ENCODE measurements at regions not wholly inside any gene's neighbourhood (a gene's known extent, or its start where the extent isn't known, plus 50 kb on each side); places are given as distances from the start of the nearest gene placed in this dataset.
"Not testable (repeated sequence)": the region's sequence is repeated elsewhere in the genome, so short reads cannot be mapped to it uniquely, and the experiment has no call there.

DNA sequence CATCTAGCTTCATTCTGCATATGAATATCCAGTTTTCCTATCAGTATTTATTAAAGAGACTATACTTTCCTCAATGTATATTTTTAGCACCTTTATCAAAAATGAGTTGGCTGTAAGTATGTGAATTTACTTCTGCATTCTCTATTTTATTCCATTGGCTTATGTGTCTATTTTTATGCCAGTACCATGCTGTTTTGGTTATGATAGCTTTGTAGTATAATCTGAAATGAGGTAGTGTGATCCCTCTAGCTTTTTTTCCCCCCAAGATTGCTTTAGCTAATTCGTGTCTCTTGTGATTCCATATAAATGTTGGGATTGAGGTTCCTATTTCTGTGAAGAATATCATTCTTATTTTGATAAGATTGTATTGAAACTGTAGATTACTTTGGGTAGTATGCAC lies 469.1 kb upstream of the MAP3K7 start:
- DNase-seq (ENCODE audit: low spot score), result no peak

DNA sequence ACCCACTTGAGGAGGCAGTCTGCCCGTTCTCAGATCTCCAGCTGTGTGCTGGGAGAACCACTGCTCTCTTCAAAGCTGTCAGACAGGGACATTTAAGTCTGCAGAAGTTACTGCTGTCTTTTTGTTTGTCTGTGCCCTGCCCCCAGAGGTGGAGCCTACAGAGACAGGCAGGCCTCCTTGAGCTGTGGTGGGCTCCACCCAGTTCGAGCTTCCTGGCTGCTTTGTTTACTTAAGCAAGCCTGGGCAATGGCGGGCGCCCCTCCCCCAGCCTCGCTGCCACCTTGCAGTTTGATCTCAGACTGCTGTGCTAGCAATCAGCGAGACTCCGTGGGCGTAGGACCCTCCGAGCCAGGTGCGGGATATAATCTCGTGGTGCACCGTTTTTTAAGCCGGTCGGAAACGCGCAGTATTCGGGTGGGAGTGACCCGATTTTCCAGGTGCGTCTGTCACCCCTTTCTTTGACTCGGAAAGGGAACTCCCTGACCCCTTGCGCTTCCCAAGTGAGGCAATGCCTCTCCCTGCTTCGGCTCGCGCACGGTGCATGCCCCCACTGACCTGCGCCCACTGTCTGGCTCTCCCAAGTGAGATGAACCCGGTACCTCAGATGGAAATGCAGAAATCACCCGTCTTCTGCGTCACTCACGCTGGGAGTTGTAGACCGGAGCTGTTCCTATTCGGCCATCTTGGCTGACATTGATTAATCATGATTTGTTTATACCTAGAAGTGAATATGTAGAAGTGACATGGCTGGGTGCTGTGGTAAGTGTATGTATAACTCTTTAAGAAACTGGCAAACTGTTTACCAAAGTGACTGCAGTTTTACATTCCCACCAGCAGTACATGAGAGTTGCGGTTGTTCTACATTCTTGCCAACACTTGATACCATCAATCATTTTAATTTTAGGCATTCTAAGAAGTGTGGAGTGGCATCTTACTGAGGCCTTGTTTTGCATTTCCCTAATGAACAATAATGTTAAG lies 465.9 kb upstream of the MAP3K7 start:
- DNase-seq (ENCODE audit: low spot score), result not testable (repeated sequence)

DNA sequence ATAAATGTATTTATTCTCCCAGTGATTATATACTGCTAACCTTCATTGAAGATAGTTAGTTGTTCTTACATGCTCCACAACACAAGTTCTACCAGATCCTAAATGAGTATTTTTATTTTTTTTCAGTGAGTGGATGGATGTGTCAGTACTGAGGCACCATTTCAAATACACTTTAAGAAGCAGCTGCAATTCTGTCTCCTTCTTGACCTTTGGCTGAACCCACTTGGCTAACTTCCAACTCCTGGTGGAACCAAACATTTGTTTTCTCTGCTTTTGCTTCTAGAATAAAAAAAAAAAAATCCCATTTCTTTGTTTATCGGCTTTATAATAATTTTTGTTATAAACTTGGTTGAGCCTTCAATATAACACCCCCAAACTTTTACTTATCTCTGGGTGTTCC lies 458.3 kb upstream of the MAP3K7 start:
- DNase-seq (ENCODE audit: low spot score), result no peak

DNA sequence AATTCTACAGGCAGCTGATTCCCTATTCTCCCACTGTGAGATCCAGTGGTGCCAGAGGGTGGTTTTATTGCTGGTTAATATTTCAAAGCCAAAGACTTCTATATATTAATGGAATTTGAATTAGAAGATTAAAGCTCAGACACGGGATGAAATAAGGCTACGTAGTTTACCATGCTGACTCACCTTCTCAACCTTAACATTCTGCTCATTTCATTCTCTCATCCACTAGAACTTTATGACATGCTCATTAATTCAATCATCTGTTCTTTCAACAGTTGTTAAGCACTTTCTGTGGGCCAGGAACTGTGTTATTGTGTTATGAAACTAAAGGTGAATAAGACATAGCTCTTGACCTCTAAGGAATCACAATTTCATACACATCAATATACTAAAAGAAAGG lies 456.9 kb upstream of the MAP3K7 start:
- no peak for DNase-seq (ENCODE audit: low spot score)

DNA sequence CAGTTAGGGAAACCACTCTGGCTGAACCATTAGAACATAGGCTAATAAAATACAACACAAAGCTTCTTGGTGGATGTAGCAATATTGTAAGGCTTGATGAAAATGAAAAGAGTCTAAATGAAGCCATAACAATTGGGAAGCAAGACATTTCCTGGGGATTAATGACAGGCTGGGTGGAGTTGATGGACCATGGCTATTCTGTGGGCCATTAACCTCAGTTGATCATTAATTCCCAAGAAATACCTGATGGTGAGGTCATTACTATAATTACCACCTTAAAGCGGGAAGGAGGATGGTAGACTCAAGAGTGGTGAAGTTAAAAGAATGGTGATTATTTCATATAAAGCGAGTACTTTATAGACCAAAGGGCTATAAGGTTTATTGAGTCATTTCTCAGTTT lies 455.8 kb upstream of the MAP3K7 start:
- no peak for DNase-seq (ENCODE audit: low spot score)

DNA sequence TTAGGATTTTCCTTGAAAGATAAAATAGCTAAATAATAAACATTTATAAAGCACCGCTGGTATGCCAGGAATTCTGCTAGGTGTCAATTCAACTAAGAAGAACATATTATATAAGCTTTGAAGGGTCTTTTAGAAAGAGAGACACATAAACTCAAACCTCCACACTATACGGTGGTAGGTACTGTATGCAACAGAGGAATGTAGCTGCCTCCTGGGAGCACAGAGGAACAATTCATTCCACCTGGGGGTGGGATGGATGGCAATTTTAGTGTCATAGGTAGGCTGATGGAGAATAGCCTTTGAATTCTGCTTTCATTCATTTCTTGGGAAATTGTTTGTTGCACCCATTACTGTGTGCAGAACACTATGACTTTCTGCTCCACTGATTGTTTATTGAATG lies 447.1 kb upstream of the MAP3K7 start:
- DNase-seq (ENCODE audit: low spot score), result no peak

DNA sequence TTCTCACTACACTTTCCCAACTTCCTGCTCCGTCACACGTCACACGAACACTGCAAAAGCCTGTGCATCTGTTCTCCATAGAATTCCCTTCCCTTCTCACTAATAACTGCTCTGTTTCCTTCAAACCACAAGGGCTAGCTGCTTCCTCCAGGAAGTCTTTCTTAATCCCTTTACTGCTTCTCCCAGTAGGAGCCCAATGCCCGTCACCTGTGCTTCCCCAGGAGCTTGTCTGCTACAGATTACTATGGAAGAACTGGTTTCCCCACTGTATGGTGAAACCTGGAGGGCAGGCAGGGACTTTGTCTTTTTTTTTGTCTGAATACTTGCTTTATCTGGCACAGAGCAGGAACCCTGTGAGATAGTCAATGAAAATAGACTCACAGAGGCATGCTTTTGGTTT lies 444.7 kb upstream of the MAP3K7 start:
- no peak for DNase-seq (ENCODE audit: low spot score)

DNA sequence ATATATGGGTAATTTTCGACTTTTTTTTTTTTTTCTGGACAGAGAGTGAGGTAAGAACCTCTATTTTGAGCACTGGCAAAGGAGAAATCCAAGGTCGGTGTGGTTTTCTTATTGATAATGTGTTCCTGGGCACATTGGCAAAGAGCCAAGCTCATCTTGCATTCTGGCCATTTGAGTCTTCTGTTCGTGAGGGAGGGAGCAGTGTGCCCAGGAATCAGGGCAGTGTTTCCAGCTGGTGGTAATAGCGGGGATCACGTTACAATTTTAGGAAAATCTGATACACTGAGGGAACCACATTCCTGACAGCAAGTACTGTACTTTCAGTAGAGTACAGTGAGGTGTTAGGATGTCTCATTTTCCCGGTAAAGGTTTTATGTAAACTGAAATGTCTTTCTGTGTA lies 442.3 kb upstream of the MAP3K7 start:
- DNase-seq (ENCODE audit: low spot score), result no peak

DNA sequence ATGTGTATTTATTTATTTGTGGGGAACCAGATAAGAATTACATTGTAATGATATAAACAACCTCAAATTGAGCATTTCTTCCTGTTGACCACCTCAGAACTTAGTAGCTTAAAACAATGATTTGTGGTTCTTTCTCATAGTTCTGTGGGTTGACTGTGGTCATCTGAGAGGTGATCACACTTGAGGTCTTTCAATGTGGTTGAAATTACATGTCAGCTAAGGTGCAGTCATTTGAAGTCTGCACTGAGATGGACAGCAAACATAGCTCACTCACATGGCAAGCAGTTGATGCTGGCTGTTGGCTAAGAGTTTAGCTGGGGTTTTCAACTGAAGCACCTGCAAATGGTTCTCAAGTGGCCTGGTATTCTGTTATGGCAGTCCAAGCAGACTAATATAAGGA lies 436.7 kb upstream of the MAP3K7 start:
- no peak for DNase-seq (ENCODE audit: low spot score)

DNA sequence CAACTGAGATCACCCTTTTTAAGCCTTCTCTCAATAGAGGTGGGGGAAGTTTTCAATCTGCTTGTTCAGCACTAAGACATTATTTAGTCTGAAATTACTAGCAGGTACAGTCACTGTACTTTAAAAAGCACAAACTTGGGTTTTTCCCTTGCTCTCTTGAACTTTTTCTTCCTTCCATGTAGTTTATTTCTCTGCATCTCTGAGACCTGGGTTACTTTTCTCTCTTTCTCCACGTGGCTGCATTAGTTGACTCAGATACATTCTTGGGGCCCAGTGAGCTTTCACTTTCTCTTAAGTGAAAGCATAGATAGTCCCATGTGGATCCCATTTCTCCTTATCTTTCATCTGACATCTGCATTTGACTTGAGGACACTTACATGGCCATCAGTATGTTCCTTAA lies 433.9 kb upstream of the MAP3K7 start:
- DNase-seq (ENCODE audit: low spot score), result no peak

DNA sequence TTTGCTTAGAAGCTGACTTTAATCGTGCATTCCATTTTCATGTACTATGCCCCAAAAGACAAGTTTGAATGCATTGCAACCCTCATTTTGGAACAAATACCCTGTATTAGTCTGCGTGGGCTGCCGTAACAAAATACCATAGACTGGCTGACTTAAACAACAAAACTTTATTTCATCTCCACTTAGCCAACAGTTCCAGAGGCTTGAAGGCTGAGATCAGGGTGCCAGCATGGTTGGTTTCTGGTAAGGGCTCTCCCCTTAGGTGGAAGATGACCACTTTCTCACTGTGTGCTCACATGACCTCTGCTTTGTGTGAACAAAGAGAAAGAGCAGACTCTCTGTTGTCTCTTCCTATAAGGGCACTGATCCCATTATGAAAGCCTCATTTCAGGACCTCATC lies 431.7 kb upstream of the MAP3K7 start:
- DNase-seq (ENCODE audit: low spot score), result no peak

DNA sequence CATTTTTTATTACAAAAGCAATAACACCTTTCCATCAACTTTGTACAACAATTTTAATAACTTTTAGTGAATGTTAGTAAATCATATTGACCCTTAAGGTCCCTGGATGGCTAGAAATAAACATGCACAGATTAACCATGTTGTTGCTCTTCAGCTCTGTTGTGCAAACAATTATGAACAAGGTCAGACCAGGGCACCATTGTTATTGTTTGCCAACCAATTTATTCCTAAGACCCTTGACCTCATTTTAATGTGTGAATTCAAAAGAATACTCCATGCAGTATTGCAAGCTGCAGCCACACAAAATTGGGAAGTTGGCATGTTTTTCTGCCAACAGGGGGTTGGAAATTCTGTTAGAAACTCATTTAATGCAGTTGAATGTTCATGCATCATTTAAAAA lies 426.6 kb upstream of the MAP3K7 start:
- DNase-seq (ENCODE audit: low spot score), result no peak

DNA sequence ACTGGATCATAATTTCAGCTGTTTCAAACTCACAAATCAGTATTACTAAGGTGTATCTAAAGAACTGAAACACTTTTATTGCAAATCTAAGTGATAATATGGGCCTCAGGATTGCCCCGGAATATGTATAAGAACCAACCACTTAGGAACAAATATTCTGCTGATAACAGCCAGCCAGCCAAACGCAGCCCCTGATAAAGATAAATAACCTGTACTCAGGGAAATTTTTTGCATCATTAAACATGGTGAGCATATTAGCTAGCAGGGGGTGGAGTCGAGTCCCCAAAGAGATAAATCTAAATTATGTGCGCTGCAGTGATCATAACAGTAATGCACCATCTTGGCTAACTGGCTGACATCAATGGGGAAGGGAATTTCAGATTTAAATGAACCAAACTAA lies 410.2 kb upstream of the MAP3K7 start:
- DNase-seq (ENCODE audit: low spot score), result no peak

DNA sequence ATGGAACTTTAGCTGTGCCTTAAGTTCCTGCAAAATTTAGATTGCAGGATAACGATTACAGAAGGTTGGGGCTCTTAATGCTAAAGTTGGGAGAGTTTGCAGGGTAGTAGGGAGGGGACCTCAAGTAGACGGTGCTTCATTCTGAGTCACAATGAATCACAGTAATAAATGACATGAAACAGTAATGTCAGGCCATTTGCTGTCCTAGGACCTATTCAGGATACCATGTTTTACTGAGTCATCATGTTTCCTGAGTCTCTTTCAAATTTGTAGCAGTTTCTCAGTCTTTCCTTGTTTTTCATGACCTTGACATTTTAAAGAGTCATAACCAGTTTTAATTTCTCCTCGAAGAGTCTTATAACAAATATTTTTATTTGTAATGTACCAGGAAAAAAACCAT lies 406.9 kb upstream of the MAP3K7 start:
- no peak for DNase-seq (ENCODE audit: low spot score)

DNA sequence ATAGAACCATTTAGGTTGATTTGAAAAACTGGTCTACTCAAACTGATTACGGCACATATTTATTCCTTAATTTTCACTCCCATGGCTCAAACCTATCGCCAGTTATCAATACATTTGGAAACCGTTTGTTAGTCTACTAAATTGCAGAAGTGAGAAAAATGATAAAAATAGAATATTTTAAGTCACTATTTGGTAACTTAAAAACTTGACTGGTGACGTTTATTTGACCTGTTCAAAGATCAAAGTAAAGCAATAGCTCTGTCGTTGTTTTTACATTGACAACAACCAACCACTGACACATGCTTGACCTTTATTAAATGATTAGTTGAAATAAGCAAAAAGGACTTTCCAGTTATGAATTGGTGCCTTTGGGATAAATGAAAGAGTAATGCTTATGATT lies 402.9 kb upstream of the MAP3K7 start:
- no peak for DNase-seq (ENCODE audit: low spot score)

DNA sequence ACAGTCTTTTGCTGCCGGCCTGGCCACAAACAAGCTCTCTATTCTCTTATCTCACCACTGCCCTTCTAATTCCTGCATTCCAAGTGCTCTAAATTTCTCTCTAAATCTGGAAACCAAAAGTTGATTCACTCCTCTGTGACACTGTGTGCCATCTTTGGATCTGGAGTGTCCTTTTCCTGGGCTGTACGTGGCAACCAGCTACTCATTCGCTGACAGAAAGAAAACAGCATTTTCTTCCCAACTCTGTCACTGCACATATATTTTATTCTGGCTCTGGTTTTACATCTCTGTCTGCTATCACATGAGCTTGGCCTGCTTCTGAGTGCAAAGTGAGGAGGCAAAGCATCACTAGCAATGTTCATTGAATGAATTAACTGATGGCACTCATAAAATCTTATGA lies 397.2 kb upstream of the MAP3K7 start:
- no peak for DNase-seq (ENCODE audit: low spot score)

DNA sequence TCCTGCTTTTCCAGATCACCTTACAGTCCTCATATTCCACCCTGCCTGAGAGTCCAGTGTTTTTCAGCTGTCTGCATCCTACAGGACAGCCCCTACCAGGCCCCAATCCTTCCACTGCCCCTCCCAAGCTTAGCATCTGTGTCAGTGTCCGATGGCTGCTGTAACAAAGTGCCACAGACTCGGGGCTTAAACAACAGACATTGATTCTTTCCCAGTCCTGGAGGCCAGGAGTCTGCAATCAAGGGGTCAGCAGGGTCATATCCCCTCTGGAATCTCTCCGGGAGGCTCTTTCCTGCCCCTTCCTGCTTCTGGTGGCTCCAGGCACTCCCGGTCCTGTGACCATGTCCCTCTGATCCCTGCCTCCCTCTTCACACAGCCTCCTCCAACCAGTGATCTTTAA lies 396.6 kb upstream of the MAP3K7 start:
- DNase-seq (ENCODE audit: low spot score), result no peak

DNA sequence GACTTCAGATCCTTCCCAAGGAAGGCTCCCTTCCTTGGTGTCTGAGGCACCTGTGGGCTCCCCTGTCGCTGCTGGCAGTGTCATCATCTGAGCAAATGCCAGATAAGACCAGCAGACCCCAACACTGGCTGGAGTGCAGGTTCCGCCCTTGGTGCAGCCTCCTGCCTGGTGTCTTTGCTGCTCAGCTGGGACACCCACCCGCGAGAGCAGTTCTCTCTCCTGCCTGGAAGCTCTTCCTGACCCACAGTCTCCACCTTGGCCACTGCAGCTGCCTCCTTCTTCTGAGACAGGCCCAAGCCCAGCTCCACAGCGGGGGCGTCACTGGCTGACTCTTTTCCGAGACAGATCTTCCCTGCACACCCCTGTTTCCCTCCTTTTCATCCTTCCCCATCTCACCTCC lies 395.7 kb upstream of the MAP3K7 start:
- no peak for DNase-seq (ENCODE audit: low spot score)

DNA sequence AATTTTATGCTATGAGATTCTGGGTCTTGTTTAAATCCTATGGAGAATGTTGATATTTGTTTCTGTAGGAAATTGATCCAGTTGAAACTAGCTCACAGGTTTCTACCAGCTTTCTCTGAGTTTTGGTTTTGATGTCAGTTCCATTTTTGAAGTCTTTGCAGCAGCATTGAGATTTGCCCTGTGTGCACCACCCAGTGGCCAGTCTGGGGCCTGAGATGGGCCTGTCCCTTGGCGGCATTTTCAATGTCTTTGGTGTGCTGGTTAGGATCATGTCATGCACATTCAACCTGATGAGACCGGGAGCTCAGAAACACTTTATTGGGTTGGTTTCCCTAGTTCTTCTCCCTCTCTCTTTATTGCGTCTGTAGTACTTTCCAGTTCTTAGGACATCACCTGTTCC lies 395.2 kb upstream of the MAP3K7 start:
- no peak for DNase-seq (ENCODE audit: low spot score)

DNA sequence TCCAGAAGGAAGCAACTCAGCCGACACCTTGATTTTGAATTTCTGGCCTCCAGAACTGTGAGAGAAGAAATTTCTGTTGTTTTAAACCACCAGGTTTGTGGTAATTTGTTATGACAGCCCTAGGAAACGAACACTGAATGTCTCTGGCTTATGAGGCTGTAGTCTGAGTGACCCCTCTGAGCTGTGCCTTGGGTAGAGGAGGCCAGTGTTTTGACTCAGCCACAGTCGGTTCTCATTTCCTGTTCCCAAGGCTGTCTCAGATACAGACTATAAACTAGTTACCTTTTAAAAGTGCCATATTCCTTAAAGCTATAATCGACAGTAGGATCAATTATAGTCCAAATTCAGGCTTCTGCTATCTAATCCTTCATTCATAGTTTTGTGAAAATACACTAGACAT lies 391.2 kb upstream of the MAP3K7 start:
- no peak for DNase-seq (ENCODE audit: low spot score)

DNA sequence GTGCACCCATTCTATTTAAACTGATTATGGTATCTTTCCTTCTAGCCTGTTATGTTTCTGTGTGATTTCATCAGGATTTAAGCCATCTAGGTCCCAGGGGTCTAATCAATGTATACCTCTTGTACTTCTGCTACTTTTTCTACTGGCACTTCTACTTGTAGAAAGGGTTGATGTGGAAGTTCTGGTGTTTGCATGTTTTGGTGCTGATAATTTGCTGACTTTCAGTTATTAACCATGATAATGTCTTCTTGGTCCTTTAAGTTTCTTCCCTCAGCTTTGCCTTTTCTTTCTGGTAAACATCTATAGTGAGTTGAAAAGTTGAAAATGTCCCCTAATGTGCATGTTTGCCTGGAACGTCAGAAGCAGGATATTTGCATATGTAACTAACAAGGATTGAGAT lies 390.6 kb upstream of the MAP3K7 start:
- no peak for DNase-seq (ENCODE audit: low spot score)

DNA sequence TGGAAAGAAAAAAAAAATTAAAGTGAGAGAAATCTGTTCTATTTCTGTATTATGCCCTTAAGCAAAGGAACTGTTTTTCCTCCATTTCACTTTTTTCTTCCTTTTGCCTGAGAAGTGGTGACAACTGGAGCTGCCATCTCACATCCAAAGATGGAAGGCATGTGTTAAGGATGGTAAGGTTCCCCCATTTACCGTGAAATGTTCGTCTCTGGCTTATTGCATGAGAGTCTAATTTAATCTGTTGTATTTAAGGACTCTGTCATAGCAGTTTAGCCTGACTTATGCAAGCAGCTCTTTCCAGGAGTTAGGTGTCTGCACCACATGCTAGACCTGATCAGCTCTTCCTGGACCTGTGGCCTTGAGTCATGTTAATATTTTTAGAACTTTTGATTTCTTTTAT lies 389.5 kb upstream of the MAP3K7 start:
- DNase-seq (ENCODE audit: low spot score), result no peak

DNA sequence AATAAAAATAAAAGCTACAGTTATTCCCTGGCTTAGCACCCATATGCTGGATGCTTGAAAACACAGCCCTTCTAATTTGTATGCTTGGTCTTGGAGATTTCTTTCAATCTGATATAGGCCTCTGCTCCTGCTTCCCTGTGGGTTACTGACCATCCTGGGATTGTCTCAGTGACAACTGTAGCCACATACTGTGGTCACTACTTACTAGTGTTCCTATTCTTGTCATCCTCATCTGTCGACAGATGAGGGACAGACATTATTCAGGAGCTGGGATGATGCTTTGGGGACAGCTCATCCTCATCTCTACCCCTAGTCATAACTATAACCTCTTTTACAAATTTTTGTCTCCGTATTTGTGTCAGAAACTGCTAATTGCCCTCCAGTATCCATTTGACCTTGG lies 388.9 kb upstream of the MAP3K7 start:
- no peak for DNase-seq (ENCODE audit: low spot score)

DNA sequence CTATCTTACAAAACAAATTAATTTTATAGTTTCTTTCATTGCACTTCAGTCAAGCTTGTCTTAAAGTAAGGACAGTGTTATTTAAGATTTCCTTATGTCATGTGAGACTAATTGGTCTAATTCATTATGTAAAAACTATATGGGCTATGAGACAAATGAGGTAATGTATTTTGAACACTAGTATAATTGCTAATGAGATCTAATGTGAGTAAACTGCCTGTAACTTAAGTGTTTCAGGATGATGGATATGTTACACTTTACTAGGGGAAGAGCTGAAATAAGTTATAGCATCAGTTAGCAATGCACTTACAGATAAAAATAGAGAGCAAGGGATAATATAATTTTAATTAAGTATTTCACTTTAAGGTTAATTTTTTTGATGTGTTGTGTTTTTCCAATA lies 386.3 kb upstream of the MAP3K7 start:
- no peak for DNase-seq (ENCODE audit: low spot score)

Data from CD4-positive, alpha-beta T cell treated with Interleukin-6 at 100 ng/mL for 8 hours (primary cell).